HG03442 (cell line): ENCODE measurements at regions not wholly inside any gene's neighbourhood (a gene's known extent, or its start where the extent isn't known, plus 50 kb on each side); places are given as distances from the start of the nearest gene placed in this dataset.

ENCODE experiments used
- ATAC-seq: cut with Tn5 transposase; IDR thresholded peaks from one replicate; pipeline ENCODE4 v1.9.1; 2021; ENCODE audit warnings: mild to moderate bottlenecking, moderate library complexity; ENCODE audit not compliant: unreplicated experiment

GRCh38 chr18:78303519-78304191, 676.0 kb upstream of the SALL3 start:
- no peak for ATAC-seq

- ATAC-seq: no peak
Observed at GRCh38 chr18:78304192-78305164, 675.1 kb upstream of the SALL3 start.

- ATAC-seq: no peak
Observed at GRCh38 chr18:78305789-78306188, 673.8 kb upstream of the SALL3 start.

- ATAC-seq: no peak
Observed at GRCh38 chr18:78309307-78309706, 670.3 kb upstream of the SALL3 start.

GRCh38 chr18:78309924-78310323, 669.7 kb upstream of the SALL3 start:
- ATAC-seq: no peak

GRCh38 chr18:78319264-78319663, 660.4 kb upstream of the SALL3 start:
- ATAC-seq: no peak

- ATAC-seq: no peak
Observed at GRCh38 chr18:78319961-78320360, 659.7 kb upstream of the SALL3 start.

- ATAC-seq: no peak
Observed at GRCh38 chr18:78321402-78321801, 658.2 kb upstream of the SALL3 start.

- no peak for ATAC-seq
Observed at GRCh38 chr18:78323453-78324197, 656.0 kb upstream of the SALL3 start.

- ATAC-seq: no peak
Observed at GRCh38 chr18:78327643-78328042, 652.0 kb upstream of the SALL3 start.

- ATAC-seq: no peak
Observed at GRCh38 chr18:78330766-78331165, 648.9 kb upstream of the SALL3 start.

GRCh38 chr18:78352910-78353309, 626.7 kb upstream of the SALL3 start:
- ATAC-seq: no peak

GRCh38 chr18:78362198-78362597, 617.4 kb upstream of the SALL3 start:
- no peak for ATAC-seq

- ATAC-seq: no peak
Observed at GRCh38 chr18:78363556-78364387, 615.8 kb upstream of the SALL3 start.

- no peak for ATAC-seq
Observed at GRCh38 chr18:78364388-78364960, 615.1 kb upstream of the SALL3 start.

- no peak for ATAC-seq
Observed at GRCh38 chr18:78367996-78368395, 611.6 kb upstream of the SALL3 start.

- no peak for ATAC-seq
Observed at GRCh38 chr18:78368726-78369125, 610.9 kb upstream of the SALL3 start.

GRCh38 chr18:78376046-78376445, 603.6 kb upstream of the SALL3 start:
- ATAC-seq: no peak

- no peak for ATAC-seq
Observed at GRCh38 chr18:78378403-78378802, 601.2 kb upstream of the SALL3 start.

- no peak for ATAC-seq
Observed at GRCh38 chr18:78378983-78379382, 600.6 kb upstream of the SALL3 start.
